ENCODE measurements at regions not wholly inside any gene's neighbourhood (a gene's known extent, or its start where the extent isn't known, plus 50 kb on each side); places are given as distances from the start of the nearest gene placed in this dataset.

- DNase-seq: no peak
Observed at GRCh38 chr13:85371254-85371653, 428.0 kb downstream of the SLITRK6 start.

GRCh38 chr13:85368686-85369085, 430.5 kb downstream of the SLITRK6 start:
- no peak for DNase-seq

- DNase-seq: no peak
Observed at GRCh38 chr13:85367887-85368286, 431.3 kb downstream of the SLITRK6 start.

GRCh38 chr13:85366759-85367417, 432.3 kb downstream of the SLITRK6 start:
- no peak for DNase-seq

- DNase-seq: no peak
Observed at GRCh38 chr13:85363504-85363903, 435.7 kb downstream of the SLITRK6 start.

- no peak for DNase-seq
Observed at GRCh38 chr13:85362980-85363379, 436.2 kb downstream of the SLITRK6 start.

GRCh38 chr13:85347251-85347650, 452.0 kb downstream of the SLITRK6 start:
- no peak for DNase-seq

- DNase-seq: no peak
Observed at GRCh38 chr13:85334187-85334586, 465.0 kb downstream of the SLITRK6 start.

GRCh38 chr13:85333506-85334020, 465.7 kb downstream of the SLITRK6 start:
- DNase-seq: no peak

GRCh38 chr13:85332615-85333014, 466.6 kb downstream of the SLITRK6 start:
- DNase-seq: no peak

- no peak for DNase-seq
Observed at GRCh38 chr13:85321734-85322133, 477.5 kb downstream of the SLITRK6 start.

- DNase-seq: no peak
Observed at GRCh38 chr13:85317781-85318180, 481.4 kb downstream of the SLITRK6 start.

- DNase-seq: no peak
Observed at GRCh38 chr13:85316506-85317025, 482.7 kb downstream of the SLITRK6 start.

GRCh38 chr13:85314686-85315085, 484.5 kb downstream of the SLITRK6 start:
- DNase-seq: no peak

- DNase-seq: no peak
Observed at GRCh38 chr13:85313761-85314503, 485.3 kb downstream of the SLITRK6 start.

GRCh38 chr13:85312071-85312470, 487.1 kb downstream of the SLITRK6 start:
- DNase-seq: no peak

- no peak for DNase-seq
Observed at GRCh38 chr13:85303630-85304029, 495.6 kb downstream of the SLITRK6 start.

- DNase-seq: no peak
Observed at GRCh38 chr13:85298387-85298924, 500.8 kb downstream of the SLITRK6 start.

- DNase-seq: no peak
Observed at GRCh38 chr13:85288698-85289097, 510.5 kb downstream of the SLITRK6 start.

GRCh38 chr13:85287528-85287927, 511.7 kb downstream of the SLITRK6 start:
- no peak for DNase-seq

GRCh38 chr13:85286081-85286480, 513.1 kb downstream of the SLITRK6 start:
- DNase-seq: no peak

- no peak for DNase-seq
Observed at GRCh38 chr13:85284349-85284748, 514.9 kb downstream of the SLITRK6 start.

GRCh38 chr13:85283408-85283807, 515.8 kb downstream of the SLITRK6 start:
- no peak for DNase-seq

- DNase-seq: no peak
Observed at GRCh38 chr13:85282876-85283275, 516.3 kb downstream of the SLITRK6 start.

Data from activated CD4-positive, alpha-beta T cell treated with anti-CD3 and anti-CD28 coated beads, Interleukin-2, amount 50 U/mL, for 1 hour (primary cell).